ENCODE measurements at regions not wholly inside any gene's neighbourhood (a gene's known extent, or its start where the extent isn't known, plus 50 kb on each side); places are given as distances from the start of the nearest gene placed in this dataset.

DNA sequence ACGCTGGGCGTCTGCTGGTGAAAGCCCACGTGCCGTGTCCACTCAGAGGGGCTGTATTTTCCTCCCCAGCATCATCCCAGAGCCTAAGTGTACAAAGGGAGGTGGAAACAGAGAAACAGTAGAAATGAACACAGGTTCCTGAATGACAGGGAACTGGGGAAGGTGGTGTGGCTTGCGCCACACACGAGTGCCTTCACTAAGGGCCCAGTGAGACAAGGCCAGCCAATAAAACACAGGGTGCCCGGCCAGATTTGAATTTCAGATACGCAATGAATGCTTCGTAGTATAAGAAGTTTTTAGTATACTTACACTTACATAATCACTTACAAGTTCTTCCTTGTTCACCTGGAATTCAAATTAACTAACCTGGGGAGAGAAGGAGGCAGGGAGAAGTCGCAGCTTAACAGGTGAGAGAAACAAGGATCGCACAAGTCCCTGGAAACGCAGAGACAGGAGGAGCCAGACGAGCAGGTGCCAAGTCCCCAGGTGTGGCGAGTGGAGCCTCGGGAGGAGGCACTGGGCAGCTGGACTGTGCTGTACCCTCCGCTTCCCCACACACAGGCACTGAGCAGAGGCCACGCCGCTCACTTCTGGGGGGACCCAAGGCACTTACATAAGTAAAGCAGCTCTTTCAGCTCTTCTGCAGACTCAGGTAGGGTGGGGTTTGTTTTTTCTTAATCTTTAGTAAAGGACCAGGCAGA is 105.2 kb upstream of the MGMT start:
- no peak for TF ChIP-seq POLR2A (IDR thresholded peaks at IDR 0.05)
- no peak for TF ChIP-seq POLR2AphosphoS5 (IDR thresholded peaks at IDR 0.05; ENCODE audit: insufficient read depth in 1 of 2, low read depth in 1 of 2)
- TF ChIP-seq, protein P1, sequence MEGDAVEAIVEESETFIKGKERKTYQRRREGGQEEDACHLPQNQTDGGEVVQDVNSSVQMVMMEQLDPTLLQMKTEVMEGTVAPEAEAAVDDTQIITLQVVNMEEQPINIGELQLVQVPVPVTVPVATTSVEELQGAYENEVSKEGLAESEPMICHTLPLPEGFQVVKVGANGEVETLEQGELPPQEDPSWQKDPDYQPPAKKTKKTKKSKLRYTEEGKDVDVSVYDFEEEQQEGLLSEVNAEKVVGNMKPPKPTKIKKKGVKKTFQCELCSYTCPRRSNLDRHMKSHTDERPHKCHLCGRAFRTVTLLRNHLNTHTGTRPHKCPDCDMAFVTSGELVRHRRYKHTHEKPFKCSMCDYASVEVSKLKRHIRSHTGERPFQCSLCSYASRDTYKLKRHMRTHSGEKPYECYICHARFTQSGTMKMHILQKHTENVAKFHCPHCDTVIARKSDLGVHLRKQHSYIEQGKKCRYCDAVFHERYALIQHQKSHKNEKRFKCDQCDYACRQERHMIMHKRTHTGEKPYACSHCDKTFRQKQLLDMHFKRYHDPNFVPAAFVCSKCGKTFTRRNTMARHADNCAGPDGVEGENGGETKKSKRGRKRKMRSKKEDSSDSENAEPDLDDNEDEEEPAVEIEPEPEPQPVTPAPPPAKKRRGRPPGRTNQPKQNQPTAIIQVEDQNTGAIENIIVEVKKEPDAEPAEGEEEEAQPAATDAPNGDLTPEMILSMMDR (IDR thresholded peaks at IDR 0.05), result no peak
